ENCODE measurements at regions not wholly inside any gene's neighbourhood (a gene's known extent, or its start where the extent isn't known, plus 50 kb on each side); places are given as distances from the start of the nearest gene placed in this dataset.

DNA sequence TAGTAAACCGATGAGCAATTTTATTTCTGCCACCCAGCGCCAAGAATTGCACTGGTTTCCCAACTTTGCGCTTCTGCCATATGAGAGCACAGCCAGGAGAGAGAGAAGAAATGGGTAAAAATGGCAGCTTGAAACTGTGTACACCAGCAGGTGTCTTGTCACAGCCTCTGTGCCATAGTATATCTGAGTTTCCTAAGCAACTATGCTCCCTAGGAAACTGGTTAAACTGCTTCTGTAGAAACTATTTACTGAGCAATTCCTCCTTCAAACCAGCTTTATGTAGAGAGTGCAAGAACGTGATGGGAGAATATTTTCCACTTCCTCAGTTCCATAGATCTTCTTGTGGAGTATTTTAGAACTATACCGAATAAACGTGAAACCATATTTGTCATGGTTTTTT lies 1361.3 kb downstream of the PCDH9 start:
- TF ChIP-seq CTCF (IDR thresholded peaks at IDR 0.05; ENCODE audit: low read depth, low read length, poor library complexity, severe bottlenecking) (no peak), EZH2phosphoT487 (IDR thresholded peaks at IDR 0.05; ENCODE audit: borderline replicate concordance, low read length) (no peak)
